Upper lobe of left lung (tissue), 4 donors: ENCODE measurements at regions not wholly inside any gene's neighbourhood (a gene's known extent, or its start where the extent isn't known, plus 50 kb on each side); places are given as distances from the start of the nearest gene placed in this dataset.

Experiments
- CTCF ChIP-seq, 6 experiments: fragments of 450-650 bp in 4 of 6; fragments of 200-600 bp in 2 of 6; sonication (generic) in 2 of 6; IDR thresholded peaks; one replicate each; pipeline ENCODE4 v1.5.1; 2016 to 2019; ENCODE audit warnings: antibody characterized with exemption in 6 of 6
- EP300 ChIP-seq, 4 donors: sonication (generic); formaldehyde crosslinking; IDR thresholded peaks; one replicate each; pipeline ENCODE4 v1.5.1; 2017; ENCODE audit warnings: antibody characterized with exemption in 4 of 4, control low read depth in 2 of 4
- POLR2A ChIP-seq, 4 donors: fragments of 450-650 bp; IDR thresholded peaks; one replicate each; pipeline ENCODE4 v1.5.1; 2016 to 2017; ENCODE audit warnings: antibody characterized with exemption in 4 of 4, mild to moderate bottlenecking in 2 of 4
- POLR2AphosphoS5 ChIP-seq, 2 donors: sonication (generic); formaldehyde crosslinking; IDR thresholded peaks; one replicate each; pipeline ENCODE4 v1.5.1; 2017; ENCODE audit warnings: antibody characterized with exemption in 2 of 2

GRCh38 chr12:94844452-94844851, 159.0 kb downstream of the NDUFA12 start:
- no peak for TF ChIP-seq POLR2AphosphoS5 (IDR thresholded peaks at IDR 0.05)
- no peak for TF ChIP-seq CTCF (IDR thresholded peaks at IDR 0.05)
- TF ChIP-seq EP300 (IDR thresholded peaks at IDR 0.05) = no peak
- TF ChIP-seq POLR2A (IDR thresholded peaks at IDR 0.05) = no peak
